Activated CD4-positive, CD25-positive, alpha-beta regulatory T cell treated with anti-CD3 and anti-CD28 coated beads, Interleukin-2, amount 50 U/mL, for 72 hours (primary cell): ENCODE measurements at regions not wholly inside any gene's neighbourhood (a gene's known extent, or its start where the extent isn't known, plus 50 kb on each side); places are given as distances from the start of the nearest gene placed in this dataset.
"Not testable (repeated sequence)": the region's sequence is repeated elsewhere in the genome, so short reads cannot be mapped to it uniquely, and the experiment has no call there.

Experiments
- DNase-seq: peaks from one replicate; pipeline ENCODE4 v3.0.0; 2021

GRCh38 chr3:75129101-75129500, 514.6 kb upstream of the CNTN3 start:
- DNase-seq = no peak

- no peak for DNase-seq
Measured at GRCh38 chr3:75136100-75136897, 521.8 kb upstream of the CNTN3 start.

- no peak for DNase-seq
Measured at GRCh38 chr3:75138345-75138744, 523.9 kb upstream of the CNTN3 start.

GRCh38 chr3:75140904-75141615, 523.1 kb upstream of the FRG2C start:
- no peak for DNase-seq

GRCh38 chr3:75144406-75144805, 519.7 kb upstream of the FRG2C start:
- DNase-seq = no peak

- no peak for DNase-seq
Measured at GRCh38 chr3:75171630-75172230, 492.4 kb upstream of the FRG2C start.

GRCh38 chr3:75176937-75177336, 487.2 kb upstream of the FRG2C start:
- no peak for DNase-seq

GRCh38 chr3:75180235-75180944, 483.7 kb upstream of the FRG2C start:
- DNase-seq = no peak

GRCh38 chr3:75180945-75181298, 483.2 kb upstream of the FRG2C start:
- no peak for DNase-seq

- no peak for DNase-seq
Measured at GRCh38 chr3:75188962-75189361, 475.2 kb upstream of the FRG2C start.

GRCh38 chr3:75192146-75192616, 471.9 kb upstream of the FRG2C start:
- peak; percentile 35 for DNase-seq

- DNase-seq = no peak
Measured at GRCh38 chr3:75193797-75194196, 470.3 kb upstream of the FRG2C start.

- not testable (repeated sequence) for DNase-seq
Measured at GRCh38 chr3:75214332-75214731, 449.8 kb upstream of the FRG2C start.

- no peak for DNase-seq
Measured at GRCh38 chr3:75218577-75218976, 445.6 kb upstream of the FRG2C start.

- DNase-seq = no peak
Measured at GRCh38 chr3:75220932-75221331, 443.2 kb upstream of the FRG2C start.

- DNase-seq = no peak
Measured at GRCh38 chr3:75224412-75224811, 439.7 kb upstream of the FRG2C start.

- no peak for DNase-seq
Measured at GRCh38 chr3:75232216-75232615, 431.9 kb upstream of the FRG2C start.

GRCh38 chr3:75235631-75236030, 428.5 kb upstream of the FRG2C start:
- no peak for DNase-seq

GRCh38 chr3:75237053-75237452, 427.1 kb upstream of the FRG2C start:
- DNase-seq = no peak

GRCh38 chr3:75237477-75237876, 426.7 kb upstream of the FRG2C start:
- no peak for DNase-seq

- not testable (repeated sequence) for DNase-seq
Measured at GRCh38 chr3:75241226-75241962, 422.7 kb upstream of the FRG2C start.

- no peak for DNase-seq
Measured at GRCh38 chr3:75242012-75242735, 422.0 kb upstream of the FRG2C start.
